NCI-H82 treated with DMSO at 0.1 percent for 48 hours (cell line): ENCODE measurements at regions not wholly inside any gene's neighbourhood (a gene's known extent, or its start where the extent isn't known, plus 50 kb on each side); places are given as distances from the start of the nearest gene placed in this dataset.

ENCODE experiments used
- DNase-seq: peaks from one replicate; lab custom pipeline; 2025; ENCODE audit not compliant: unreplicated experiment; lab: John Stamatoyannopoulos, UW

GRCh38 chrX:126064901-126065541 is 101.1 kb downstream of the DCAF12L2 start:
- DNase-seq, result no peak

GRCh38 chrX:126065901-126066660 is 100.0 kb downstream of the DCAF12L2 start:
- no peak for DNase-seq
